HCT116 (cell line): ENCODE measurements at regions not wholly inside any gene's neighbourhood (a gene's known extent, or its start where the extent isn't known, plus 50 kb on each side); places are given as distances from the start of the nearest gene placed in this dataset.

Source experiments
- ATAC-seq: fragments of 200-7000 bp; cut with Tn5 transposase; 2 replicates; pipeline ENCODE4 v1.9.1; 2020; ENCODE audit warnings: mild to moderate bottlenecking, moderate library complexity
- BruUV-seq: library from RNA; stranded (reverse); fragments of 400-500 nt; replicated peaks from 2 replicates; lab custom pipeline; 2021; lab: Mats Ljungman, UMichigan
- CTCF ChIA-PET: fragments of 300-600 bp; sonication (Branson Sonifier 250); formaldehyde crosslinking; loops from one replicate; lab custom pipeline; 2021; ENCODE audit warnings: antibody characterized with exemption; lab: Charles Lee
- POLR2A ChIA-PET: fragments of 300-600, 350-600 bp; sonication (Branson Sonifier 250); formaldehyde crosslinking; loops from one replicate; lab custom pipeline; 2021; ENCODE audit warnings: antibody characterized with exemption; lab: Charles Lee
- RAD21 ChIA-PET, 2 experiments: fragments of 300-600 bp; sonication (Branson Sonifier 250); formaldehyde crosslinking; loops; one replicate each; lab custom pipeline; 2023; ENCODE audit warnings: low total read pairs in 2 of 2; ENCODE audit not compliant: uncharacterized antibody in 2 of 2, unreplicated experiment in 2 of 2, low non-redundant PET in 1 of 2; lab: Charles Lee
- DNase-seq: peaks from one replicate; pipeline ENCODE4 v3.0.0-alpha.2; 2010; ENCODE audit warnings: low read depth, low spot score
- H2AFZ ChIP-seq: fragments of 200-600 bp; shearing (Covaris generic), sonication (generic); 2 replicates; pipeline ENCODE4 v1.6.1; 2017; ENCODE audit warnings: low read depth, mixed run types, mixed read lengths, antibody characterized with exemption, low read length; ENCODE audit not compliant: poor library complexity, severe bottlenecking
- H3K27ac ChIP-seq: 2 replicates; pipeline ENCODE4 v1.5.1; 2012; ENCODE audit warnings: low read depth, low read length
- H3K27me3 ChIP-seq: fragments of 200-600 bp; sonication (generic); 2 replicates; pipeline ENCODE4 v1.6.1; 2016; ENCODE audit warnings: mixed run types, low read length, mixed read lengths; ENCODE audit not compliant: insufficient read depth
- H3K36me3 ChIP-seq, 2 experiments: fragments of 200-500 bp in 1 of 2; fragments of 200-600 bp in 1 of 2; sonication (Bioruptor generic) in 1 of 2; sonication (generic) in 1 of 2; 2 replicates each; pipeline versions ENCODE4 v1.5.1 to v1.6.1; 2014 to 2016; ENCODE audit warnings: low read length in 2 of 2, inconsistent platforms in 1 of 2, mixed read lengths in 1 of 2, mixed run types in 1 of 2; ENCODE audit not compliant: insufficient read depth in 2 of 2, control insufficient read depth in 1 of 2
- H3K4me1 ChIP-seq, 2 experiments: fragments of 200-600 bp in 1 of 2; sonication (generic) in 1 of 2; 2 replicates each; pipeline versions ENCODE4 v1.5.1 to v1.6.1; 2012 to 2017; ENCODE audit warnings: low read length in 2 of 2, inconsistent platforms in 1 of 2, mild to moderate bottlenecking in 1 of 2, mixed read lengths in 1 of 2, mixed run types in 1 of 2, moderate library complexity in 1 of 2; ENCODE audit not compliant: insufficient read depth in 2 of 2, control insufficient read depth in 1 of 2
- H3K4me2 ChIP-seq: fragments of 200-600 bp; sonication (generic); 2 replicates; pipeline ENCODE4 v1.6.1; 2017; ENCODE audit warnings: mixed run types, low read length, mixed read lengths
- H3K4me3 ChIP-seq, 2 experiments: fragments of 200-600 bp in 1 of 2; sonication (generic) in 1 of 2; replicated peaks in 1 of 2; 2 replicates each; pipeline ENCODE4 v1.5.1; 2011 to 2016; ENCODE audit warnings: low read length in 2 of 2, control low read depth in 1 of 2, low read depth in 1 of 2, mild to moderate bottlenecking in 1 of 2, mixed read lengths in 1 of 2, mixed run types in 1 of 2
- H3K79me2 ChIP-seq: fragments of 200-600 bp; sonication (generic); 2 replicates; pipeline ENCODE4 v1.6.1; 2017; ENCODE audit warnings: mild to moderate bottlenecking, mixed run types, low read length, moderate library complexity, mixed read lengths; ENCODE audit not compliant: insufficient read depth
- H3K9ac ChIP-seq: fragments of 200-600 bp; sonication (generic); 2 replicates; pipeline ENCODE4 v1.6.1; 2016; ENCODE audit warnings: low read length, mixed read lengths
- H3K9me2 ChIP-seq: fragments of 200-600 bp; sonication (generic), shearing (Covaris generic); 2 replicates; pipeline ENCODE4 v1.6.1; 2017; ENCODE audit warnings: mixed run types, mild to moderate bottlenecking, moderate library complexity; ENCODE audit not compliant: insufficient read depth
- H3K9me3 ChIP-seq, 2 experiments: fragments of 200-500 bp in 1 of 2; fragments of 200-600 bp in 1 of 2; sonication (Bioruptor generic) in 1 of 2; sonication (generic) in 1 of 2; 2 replicates each; pipeline ENCODE4 v1.6.1; 2014 to 2017; ENCODE audit warnings: low read length in 2 of 2, mixed read lengths in 2 of 2, inconsistent platforms in 1 of 2, low read depth in 1 of 2, mild to moderate bottlenecking in 1 of 2, mixed run types in 1 of 2, moderate library complexity in 1 of 2; ENCODE audit not compliant: control insufficient read depth in 1 of 2, insufficient read depth in 1 of 2
- H4K20me1 ChIP-seq: fragments of 200-600 bp; sonication (generic), shearing (Covaris generic); 2 replicates; pipeline ENCODE4 v1.6.1; 2017; ENCODE audit warnings: mixed run types, mild to moderate bottlenecking, moderate library complexity; ENCODE audit not compliant: insufficient read depth
- CBX3 ChIP-seq: IDR thresholded peaks from 2 replicates; pipeline ENCODE4 v1.6.1; 2012; ENCODE audit warnings: low read depth
- CEBPB ChIP-seq: IDR thresholded peaks from 2 replicates; pipeline ENCODE4 v1.6.1; 2012; ENCODE audit warnings: low read depth
- EZH2 ChIP-seq: fragments of 200-600 bp; sonication (generic); IDR thresholded peaks from 2 replicates; pipeline ENCODE4 v1.6.1; 2017; ENCODE audit warnings: antibody characterized with exemption, mixed run types
- POLR2A ChIP-seq: IDR thresholded peaks from 2 replicates; pipeline ENCODE4 v1.7.0; 2011; ENCODE audit warnings: borderline replicate concordance; ENCODE audit not compliant: insufficient read depth, insufficient read length; ENCODE audit errors: extremely low read depth
- POLR2AphosphoS5 ChIP-seq: IDR thresholded peaks from 2 replicates; pipeline ENCODE4 v1.6.1; 2011; ENCODE audit warnings: mild to moderate bottlenecking, low read depth, low read length, moderate library complexity
- RAD21 ChIP-seq: IDR thresholded peaks from 2 replicates; pipeline ENCODE4 v1.6.1; 2012; ENCODE audit warnings: low read depth, mild to moderate bottlenecking
- SP1 ChIP-seq: IDR thresholded peaks from 2 replicates; pipeline ENCODE4 v1.6.1; 2012; ENCODE audit warnings: low read depth
- SRF ChIP-seq: IDR thresholded peaks from 2 replicates; pipeline ENCODE4 v1.6.1; 2012; ENCODE audit warnings: low read depth
- TCF7L2 ChIP-seq: IDR thresholded peaks from 2 replicates; pipeline ENCODE4 v1.7.0; 2011; ENCODE audit warnings: borderline replicate concordance, inconsistent platforms; ENCODE audit not compliant: insufficient read depth, insufficient read length; ENCODE audit errors: extremely low read depth
- YY1 ChIP-seq: IDR thresholded peaks from 2 replicates; pipeline ENCODE4 v1.6.1; 2011; ENCODE audit warnings: low read length, low read depth, moderate library complexity, mild to moderate bottlenecking; ENCODE audit not compliant: insufficient replicate concordance; ENCODE audit errors: extremely low read depth
- intact Hi-C: fragments of 100-400 bp; cut with micrococcal nuclease; formaldehyde crosslinking; loops from 2 replicates; pipeline ENCODE4 v1.10.0; 2022
- TF ChIP-seq, protein P1 (sequence below): IDR thresholded peaks from 2 replicates; pipeline ENCODE4 v1.6.1; 2012
- TF ChIP-seq, protein P2 (sequence below): IDR thresholded peaks from 2 replicates; pipeline ENCODE4 v1.6.1; 2012; ENCODE audit warnings: low read depth
- TF ChIP-seq, protein P3 (sequence below): IDR thresholded peaks from 2 replicates; pipeline ENCODE4 v1.6.1; 2011; ENCODE audit warnings: mild to moderate bottlenecking, low read length, moderate library complexity; ENCODE audit not compliant: insufficient replicate concordance; ENCODE audit errors: extremely low read depth
- TF ChIP-seq, protein P4 (sequence below), 3 experiments: fragments of 200-600 bp in 1 of 3; sonication (generic) in 1 of 3; IDR thresholded peaks in 2 of 3; conservative IDR thresholded peaks in 1 of 3; 2 replicates each; pipeline ENCODE4 v1.5.1; 2012 to 2017; ENCODE audit warnings: low read depth in 2 of 3, low read length in 2 of 3, antibody characterized with exemption in 1 of 3, borderline replicate concordance in 1 of 3, control low read depth in 1 of 3, mild to moderate bottlenecking in 1 of 3, mixed read lengths in 1 of 3, mixed run types in 1 of 3, moderate library complexity in 1 of 3; ENCODE audit not compliant: insufficient read depth in 1 of 3

DNA sequence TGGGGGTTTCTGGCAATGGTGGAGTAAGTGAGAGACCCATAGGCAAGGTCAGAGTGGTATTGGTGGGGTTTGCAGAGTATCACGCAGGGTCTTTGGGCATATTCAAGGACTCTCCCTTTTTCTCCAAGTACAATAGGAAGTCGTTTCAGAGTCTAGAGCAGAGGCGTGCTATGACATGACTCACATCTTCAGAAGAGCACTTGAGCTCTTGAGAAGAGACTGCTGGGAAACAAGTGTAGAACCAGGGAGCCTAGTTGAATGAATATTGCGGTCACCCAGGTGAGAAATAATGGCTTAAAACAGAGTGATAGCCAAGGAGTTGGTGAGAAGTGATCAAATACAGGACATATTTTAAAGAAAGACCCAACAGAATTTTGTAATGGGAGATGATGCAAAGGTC lies 813.4 kb downstream of the TLE1 start (continued):
- TF ChIP-seq CBX3 (no peak), CEBPB (no peak), EZH2 (no peak), YY1 (no peak), SP1 (no peak), RAD21 (no peak), POLR2A (no peak)
- TF ChIP-seq, protein P1, sequence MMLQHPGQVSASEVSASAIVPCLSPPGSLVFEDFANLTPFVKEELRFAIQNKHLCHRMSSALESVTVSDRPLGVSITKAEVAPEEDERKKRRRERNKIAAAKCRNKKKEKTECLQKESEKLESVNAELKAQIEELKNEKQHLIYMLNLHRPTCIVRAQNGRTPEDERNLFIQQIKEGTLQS, result no peak
- TF ChIP-seq, all 23 proteins: peak for 0

DNA sequence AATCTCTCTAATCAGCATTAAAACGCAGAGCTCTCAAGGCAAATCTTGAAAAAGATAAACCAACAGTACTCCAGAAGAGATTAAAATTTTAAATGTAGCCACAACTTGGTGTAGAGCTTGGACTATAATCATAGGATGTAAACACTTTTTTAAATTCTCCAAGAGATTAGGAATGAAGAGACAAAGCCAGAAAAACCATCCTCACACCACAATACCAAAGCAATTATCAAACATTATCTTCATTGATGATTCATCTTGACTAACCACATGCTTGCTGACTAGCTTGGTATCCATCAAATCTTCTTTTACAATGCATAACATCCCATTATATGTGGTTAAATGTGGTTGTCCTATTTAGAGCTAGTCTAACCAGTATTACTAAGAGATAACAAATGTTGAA lies 815.1 kb downstream of the TLE1 start:
- intact Hi-C loops, result no loop called here
- no peak overlapping the region for H3K9ac ChIP-seq
- ChIA-PET RAD21 (no interaction called here), CTCF (no interaction called here), POLR2A (no interaction called here)
- no peak overlapping the region for H2AFZ ChIP-seq
- H3K9me3 ChIP-seq, result peaks cover 2 to 3% of the 10 kb centered on the region in 2 experiments; a peak in 2 of 4 replicates
- no peaks in the 10 kb centered on the region for H3K36me3 ChIP-seq
- no peak for ATAC-seq
- no peaks in the 10 kb centered on the region for H4K20me1 ChIP-seq
- no peak overlapping the region for H3K27ac ChIP-seq
- H3K79me2 ChIP-seq, result no peaks in the 10 kb centered on the region
- H3K9me2 ChIP-seq, result no peaks in the 10 kb centered on the region
- H3K4me3 ChIP-seq, result no peak overlapping the region
- BruUV-seq, result no TSS peak
- DNase-seq, result no peak
- no peaks in the 10 kb centered on the region for H3K27me3 ChIP-seq
- no peak overlapping the region for H3K4me2 ChIP-seq
- TF ChIP-seq POLR2AphosphoS5 (no peak), SRF (no peak), TCF7L2 (no peak), SP1 (no peak)
- TF ChIP-seq, protein P2, sequence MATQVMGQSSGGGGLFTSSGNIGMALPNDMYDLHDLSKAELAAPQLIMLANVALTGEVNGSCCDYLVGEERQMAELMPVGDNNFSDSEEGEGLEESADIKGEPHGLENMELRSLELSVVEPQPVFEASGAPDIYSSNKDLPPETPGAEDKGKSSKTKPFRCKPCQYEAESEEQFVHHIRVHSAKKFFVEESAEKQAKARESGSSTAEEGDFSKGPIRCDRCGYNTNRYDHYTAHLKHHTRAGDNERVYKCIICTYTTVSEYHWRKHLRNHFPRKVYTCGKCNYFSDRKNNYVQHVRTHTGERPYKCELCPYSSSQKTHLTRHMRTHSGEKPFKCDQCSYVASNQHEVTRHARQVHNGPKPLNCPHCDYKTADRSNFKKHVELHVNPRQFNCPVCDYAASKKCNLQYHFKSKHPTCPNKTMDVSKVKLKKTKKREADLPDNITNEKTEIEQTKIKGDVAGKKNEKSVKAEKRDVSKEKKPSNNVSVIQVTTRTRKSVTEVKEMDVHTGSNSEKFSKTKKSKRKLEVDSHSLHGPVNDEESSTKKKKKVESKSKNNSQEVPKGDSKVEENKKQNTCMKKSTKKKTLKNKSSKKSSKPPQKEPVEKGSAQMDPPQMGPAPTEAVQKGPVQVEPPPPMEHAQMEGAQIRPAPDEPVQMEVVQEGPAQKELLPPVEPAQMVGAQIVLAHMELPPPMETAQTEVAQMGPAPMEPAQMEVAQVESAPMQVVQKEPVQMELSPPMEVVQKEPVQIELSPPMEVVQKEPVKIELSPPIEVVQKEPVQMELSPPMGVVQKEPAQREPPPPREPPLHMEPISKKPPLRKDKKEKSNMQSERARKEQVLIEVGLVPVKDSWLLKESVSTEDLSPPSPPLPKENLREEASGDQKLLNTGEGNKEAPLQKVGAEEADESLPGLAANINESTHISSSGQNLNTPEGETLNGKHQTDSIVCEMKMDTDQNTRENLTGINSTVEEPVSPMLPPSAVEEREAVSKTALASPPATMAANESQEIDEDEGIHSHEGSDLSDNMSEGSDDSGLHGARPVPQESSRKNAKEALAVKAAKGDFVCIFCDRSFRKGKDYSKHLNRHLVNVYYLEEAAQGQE, result no peak
- TF ChIP-seq, protein P3, sequence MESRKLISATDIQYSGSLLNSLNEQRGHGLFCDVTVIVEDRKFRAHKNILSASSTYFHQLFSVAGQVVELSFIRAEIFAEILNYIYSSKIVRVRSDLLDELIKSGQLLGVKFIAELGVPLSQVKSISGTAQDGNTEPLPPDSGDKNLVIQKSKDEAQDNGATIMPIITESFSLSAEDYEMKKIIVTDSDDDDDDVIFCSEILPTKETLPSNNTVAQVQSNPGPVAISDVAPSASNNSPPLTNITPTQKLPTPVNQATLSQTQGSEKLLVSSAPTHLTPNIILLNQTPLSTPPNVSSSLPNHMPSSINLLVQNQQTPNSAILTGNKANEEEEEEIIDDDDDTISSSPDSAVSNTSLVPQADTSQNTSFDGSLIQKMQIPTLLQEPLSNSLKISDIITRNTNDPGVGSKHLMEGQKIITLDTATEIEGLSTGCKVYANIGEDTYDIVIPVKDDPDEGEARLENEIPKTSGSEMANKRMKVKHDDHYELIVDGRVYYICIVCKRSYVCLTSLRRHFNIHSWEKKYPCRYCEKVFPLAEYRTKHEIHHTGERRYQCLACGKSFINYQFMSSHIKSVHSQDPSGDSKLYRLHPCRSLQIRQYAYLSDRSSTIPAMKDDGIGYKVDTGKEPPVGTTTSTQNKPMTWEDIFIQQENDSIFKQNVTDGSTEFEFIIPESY, result no peak
- TF ChIP-seq, protein P4, sequence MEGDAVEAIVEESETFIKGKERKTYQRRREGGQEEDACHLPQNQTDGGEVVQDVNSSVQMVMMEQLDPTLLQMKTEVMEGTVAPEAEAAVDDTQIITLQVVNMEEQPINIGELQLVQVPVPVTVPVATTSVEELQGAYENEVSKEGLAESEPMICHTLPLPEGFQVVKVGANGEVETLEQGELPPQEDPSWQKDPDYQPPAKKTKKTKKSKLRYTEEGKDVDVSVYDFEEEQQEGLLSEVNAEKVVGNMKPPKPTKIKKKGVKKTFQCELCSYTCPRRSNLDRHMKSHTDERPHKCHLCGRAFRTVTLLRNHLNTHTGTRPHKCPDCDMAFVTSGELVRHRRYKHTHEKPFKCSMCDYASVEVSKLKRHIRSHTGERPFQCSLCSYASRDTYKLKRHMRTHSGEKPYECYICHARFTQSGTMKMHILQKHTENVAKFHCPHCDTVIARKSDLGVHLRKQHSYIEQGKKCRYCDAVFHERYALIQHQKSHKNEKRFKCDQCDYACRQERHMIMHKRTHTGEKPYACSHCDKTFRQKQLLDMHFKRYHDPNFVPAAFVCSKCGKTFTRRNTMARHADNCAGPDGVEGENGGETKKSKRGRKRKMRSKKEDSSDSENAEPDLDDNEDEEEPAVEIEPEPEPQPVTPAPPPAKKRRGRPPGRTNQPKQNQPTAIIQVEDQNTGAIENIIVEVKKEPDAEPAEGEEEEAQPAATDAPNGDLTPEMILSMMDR (IDR thresholded peaks at IDR 0.05 in 2 of 3, conservative IDR thresholded peaks at IDR 0.05 in 1 of 3; ENCODE audit: borderline replicate concordance in 1 of 3, insufficient read depth in 1 of 3, low read depth in 2 of 3, low read length in 2 of 3), result no peak
- no peaks in the 10 kb centered on the region for H3K4me1 ChIP-seq
